Putamen (tissue), 1 donor: ENCODE measurements at regions not wholly inside any gene's neighbourhood (a gene's known extent, or its start where the extent isn't known, plus 50 kb on each side); places are given as distances from the start of the nearest gene placed in this dataset.

ENCODE experiments used
- DNase-seq: peaks from one replicate; pipeline ENCODE4 v3.0.0-alpha.2; 2016; ENCODE audit warnings: low spot score

DNA sequence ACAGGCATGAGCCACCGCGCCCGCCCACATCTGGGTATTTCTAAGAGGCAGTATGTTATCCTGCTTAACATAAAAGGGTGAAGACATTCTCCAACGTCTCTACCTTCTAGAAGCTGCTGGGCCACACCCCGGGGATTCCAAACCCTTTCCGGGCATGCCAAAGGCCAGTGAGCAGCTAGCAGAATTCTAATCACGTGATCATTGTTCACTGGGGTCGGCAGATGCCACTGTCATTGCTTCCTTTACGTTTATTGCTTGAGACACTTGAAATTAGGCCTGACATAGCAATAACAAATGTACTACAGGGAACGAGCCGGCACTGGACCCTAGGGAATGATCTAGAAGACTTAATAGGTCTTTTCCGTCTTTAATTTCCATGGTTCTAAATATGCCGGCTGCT lies 141.2 kb upstream of the ZFHX3 start:
- DNase-seq = no peak

DNA sequence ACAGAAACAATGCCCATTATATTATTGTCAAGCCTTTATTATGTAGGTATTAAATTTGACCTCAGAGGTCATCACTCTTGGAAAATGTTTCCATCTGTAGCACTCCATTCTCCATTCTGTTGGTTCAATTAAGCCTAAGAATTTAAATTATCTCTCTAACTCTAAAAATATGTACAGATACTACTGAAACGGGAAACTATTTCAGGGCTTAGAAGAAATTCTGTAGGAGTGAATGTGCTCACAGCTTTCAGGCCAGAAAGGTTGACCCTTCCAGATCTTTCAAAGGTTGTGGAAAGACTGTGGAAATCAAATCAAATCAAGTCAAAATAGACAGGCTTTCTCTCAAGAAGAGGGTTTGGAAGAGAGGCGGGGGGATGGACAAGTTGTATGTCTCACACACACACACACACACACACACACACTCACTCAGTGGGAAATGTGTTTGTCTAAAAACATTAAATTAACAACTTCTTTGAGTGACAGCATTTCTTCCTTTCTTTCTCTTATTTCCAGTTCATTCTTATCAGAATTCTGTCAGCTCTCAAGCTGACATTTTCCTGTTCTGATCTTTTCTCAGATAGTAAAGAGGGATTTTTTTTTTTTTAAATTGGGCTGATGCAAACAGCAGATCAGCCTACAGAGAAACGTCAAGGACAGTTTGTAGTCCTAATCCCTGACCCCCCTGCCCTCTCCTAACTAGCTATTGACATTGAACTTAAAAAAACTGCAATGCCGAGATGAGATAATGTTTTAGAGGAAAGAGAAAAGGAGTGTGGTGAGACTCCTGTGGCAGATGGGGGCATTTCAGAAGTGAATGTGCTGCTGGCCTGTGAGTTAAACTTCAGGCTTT lies 139.0 kb upstream of the ZFHX3 start:
- no peak for DNase-seq

DNA sequence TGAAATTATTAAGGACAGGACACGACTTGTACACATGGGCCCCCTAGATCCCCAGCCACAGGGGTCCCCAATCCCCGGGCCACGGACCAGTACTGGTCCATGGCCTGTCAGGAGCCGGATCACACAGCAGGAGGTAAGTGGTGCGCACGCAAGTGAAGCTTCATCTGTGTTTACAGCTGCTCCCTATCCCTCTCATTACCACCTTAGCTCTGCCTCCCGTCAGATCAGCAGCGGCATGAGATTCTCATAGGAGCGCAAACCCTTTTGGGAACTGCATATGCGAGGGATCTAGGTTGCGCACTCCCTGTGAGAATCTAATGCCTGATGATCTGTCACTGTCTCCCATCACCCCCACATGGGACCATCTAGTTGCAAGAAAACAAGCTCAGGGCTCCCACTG lies 137.8 kb upstream of the ZFHX3 start:
- no peak for DNase-seq

DNA sequence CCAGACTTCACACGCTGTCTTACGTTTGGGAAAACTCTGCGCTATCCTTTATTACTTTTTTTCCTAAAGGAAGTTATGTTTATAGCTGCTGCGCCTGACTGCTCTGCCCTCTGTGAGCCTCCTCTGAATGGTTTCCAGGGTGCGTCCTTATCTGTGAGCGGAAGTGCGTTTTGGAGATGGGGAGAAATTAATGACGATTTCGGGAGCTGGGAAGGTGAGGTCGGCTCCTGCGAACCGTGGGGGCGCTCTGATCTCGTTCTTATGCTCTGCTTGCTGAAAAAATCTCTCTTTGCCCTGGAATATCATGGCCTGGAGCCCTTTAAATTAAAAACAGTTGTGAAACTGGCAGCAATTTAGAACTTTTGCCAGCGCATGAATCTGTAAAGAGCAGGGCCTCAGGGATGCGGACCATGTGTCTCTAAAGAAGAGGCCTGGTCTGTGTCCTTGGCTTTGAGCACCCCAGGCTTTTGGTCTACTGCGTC lies 135.7 kb upstream of the ZFHX3 start:
- no peak for DNase-seq

DNA sequence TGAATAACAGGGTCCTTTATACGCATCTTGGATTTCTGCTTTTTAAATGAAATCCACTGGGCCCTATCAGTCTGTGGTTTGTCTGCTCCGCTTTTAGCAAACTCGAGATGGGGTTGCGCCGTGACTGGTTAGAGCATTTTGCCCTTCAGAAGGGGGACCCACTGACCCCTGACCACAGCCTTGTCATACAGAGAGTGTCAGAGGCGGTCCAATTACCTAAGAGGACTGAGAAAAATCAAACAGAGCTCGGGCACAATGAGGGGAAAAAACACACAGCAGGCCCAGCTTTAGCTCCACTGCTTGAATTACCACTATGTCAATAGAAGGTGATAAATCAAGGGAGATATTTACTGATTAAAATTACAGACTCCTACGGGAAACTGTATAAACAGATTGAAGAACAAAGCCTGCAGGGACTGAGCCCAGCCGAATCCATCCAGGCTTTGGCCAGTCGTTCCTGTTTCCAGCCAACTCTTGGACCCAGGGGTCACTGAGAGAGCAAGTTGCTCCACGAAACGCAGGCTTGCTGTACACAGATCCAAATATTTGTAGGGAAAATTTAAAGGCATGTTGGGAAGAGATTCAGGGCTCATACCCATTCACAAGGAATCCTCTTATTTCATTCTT lies 131.9 kb upstream of the ZFHX3 start:
- DNase-seq = no peak

DNA sequence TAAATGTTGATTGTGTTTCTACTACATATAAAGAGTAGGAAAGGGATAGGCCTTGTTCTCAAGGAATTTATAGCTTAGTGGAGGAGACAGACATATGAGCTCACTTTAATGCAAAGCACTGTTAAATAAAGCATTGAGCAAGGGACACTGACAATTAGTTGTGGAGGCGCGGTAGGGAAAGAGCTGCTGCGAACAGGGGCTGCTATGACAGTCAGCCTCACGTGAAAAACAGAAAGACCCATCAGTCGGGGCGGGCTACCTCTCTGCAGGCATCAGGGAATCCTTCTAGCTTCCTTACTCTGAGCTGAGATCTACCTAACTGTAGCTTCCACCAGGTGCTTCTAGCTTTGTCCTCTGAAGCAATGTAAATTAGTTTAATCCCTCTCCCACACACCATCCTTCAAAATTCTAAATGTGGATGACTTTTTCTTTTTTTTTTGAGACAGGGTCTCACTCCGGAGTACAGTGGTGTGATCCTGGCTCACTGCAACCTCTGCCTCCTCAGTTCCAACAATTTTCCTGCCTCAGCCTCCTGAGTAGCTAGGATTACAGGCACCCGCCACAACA lies 129.9 kb upstream of the ZFHX3 start:
- DNase-seq = no peak

DNA sequence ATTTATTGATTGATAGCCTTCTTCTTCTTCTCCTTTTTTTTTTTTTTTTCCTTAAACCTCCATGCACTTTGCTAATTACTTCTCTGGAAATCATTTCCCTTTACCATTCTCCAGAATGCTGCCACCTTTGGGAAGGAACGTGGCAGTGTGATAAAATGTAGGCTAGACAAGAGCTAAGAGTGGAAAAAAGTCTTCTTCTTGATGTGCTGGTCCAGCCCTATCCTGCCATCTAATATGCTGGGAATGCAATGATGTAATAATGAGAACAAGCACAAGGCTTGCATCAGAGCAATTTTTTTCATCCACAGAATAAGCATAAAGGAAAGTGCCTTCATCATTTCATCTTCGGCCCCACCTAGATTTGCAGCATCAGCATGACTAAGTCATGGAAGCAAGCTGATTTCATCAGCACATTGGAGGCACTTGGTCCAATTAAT lies 128.7 kb upstream of the ZFHX3 start:
- no peak for DNase-seq

DNA sequence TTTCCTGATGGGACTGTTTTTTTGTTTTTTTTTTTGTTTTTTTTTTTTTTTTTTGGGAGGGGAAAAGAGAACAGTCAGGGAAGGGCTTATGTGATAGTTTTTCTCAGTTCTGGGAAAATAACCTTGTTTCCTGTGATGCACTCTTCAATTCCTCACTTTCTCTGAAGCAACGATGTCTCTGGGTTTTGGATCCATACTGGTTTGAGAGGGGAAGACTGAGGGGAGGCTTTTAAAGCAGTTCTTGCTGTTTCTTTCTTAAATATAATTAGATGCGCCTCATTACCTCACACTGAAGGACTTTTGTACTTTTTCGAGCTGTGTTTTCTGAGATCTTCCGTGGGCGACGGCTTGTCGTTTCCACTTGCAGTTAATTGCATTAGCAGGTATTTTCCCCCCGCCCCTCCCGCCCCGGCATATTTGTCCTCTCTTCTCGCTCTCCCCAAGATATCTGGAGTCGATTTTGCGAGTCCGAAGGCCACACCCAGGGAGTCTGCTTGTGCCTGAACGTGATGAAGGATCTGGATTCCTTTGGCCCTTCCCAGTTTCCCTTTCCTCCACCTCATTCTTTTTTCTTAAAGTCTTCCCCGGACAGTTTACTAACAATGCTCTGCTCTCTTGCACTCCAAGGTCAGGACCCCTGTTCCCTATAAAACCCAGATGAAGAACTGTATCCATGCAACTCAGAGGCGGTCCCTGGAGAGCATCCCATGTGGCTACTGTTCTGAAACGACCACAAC lies 125.2 kb upstream of the ZFHX3 start:
- DNase-seq = no peak

DNA sequence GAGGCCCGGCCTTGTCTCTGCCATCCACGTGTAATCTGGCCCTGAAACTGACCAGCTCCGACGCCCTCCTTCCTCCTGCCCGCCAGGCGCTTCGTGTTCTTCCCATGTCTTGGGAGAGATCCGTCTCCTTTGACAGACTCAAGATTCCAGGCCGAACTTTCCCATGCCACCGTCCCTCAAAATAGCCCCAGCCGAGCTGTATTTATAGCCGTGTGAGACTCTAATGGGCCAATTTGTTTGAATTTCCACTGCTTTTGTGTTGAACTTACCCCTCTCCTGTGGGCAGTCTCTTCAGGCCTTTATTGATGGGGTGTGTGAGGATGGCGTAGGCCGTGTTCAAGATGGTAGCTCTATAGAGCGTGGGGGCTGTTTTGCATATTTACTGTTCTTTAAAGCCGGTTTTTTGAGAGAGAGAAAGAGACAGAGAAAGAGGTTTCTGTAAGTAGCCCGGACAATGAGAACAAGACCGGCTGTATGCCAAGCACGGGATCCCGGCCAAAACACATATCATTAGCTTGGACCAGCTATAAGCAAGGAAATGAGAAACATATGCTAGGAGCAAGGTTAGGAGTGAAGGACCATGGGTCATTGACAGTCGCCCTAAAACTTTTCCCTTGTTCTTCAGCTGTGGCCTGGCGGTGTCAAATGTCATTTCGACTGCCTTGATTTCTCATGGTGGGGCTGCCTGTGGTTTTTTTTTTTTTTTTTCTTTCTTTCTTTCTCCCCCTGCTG lies 124.5 kb upstream of the ZFHX3 start:
- peak; percentile 27 for DNase-seq

DNA sequence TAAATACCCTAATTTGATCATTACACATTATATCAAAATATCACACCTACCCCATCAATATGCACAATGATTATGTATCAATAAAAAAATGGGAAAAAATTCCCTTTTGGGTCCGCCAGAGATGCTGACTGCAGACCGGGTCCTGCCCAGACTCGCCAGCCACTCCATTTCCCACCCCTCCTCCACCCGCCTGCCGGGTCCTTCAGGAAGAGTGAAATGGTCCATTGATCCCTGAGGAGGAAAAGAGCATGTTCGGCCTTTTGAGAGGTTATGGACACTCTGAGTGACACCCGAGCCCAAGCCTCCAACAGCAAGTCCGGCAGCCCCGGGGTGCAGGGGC lies 123.9 kb upstream of the ZFHX3 start:
- DNase-seq = no peak

DNA sequence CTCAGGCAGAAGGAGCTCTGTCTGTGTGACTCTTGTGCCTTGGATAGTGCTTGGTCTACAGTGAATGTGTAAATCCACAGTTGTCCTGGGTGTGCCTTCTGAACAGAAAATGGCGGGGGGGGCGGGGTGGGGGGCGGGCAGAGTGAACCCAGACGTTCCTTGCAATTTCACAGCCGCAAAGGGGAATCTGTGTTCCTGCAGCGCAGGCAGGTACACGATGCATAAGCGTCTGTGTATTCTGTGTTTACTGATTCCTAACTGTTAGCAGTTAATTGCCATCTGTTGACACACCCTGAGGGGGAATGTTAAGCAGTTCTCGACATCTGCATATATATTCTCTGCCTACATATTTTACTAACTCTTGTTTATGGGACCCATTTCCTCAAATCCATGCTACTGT lies 123.5 kb upstream of the ZFHX3 start:
- DNase-seq = no peak

DNA sequence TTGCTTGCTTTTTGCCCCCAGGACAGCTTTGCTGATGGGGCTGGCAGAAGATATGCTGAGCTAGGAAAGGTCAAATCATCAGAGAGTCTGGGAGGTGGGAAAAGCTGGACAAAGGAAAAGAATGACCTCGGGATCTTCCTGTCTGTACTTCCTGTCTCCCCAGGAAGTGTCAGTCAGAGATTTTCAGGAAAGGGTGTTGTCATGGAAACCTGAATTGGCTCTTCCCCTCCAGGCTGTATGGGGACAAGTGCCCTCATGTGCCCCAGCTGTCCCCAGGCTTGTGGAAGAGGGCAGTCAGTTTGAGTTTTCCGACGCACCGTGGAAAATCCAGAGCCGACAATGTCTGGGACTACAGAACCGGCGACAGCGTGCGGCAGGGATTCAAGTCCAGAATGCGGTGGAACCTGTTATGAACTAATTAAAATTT lies 122.7 kb upstream of the ZFHX3 start:
- no peak for DNase-seq

DNA sequence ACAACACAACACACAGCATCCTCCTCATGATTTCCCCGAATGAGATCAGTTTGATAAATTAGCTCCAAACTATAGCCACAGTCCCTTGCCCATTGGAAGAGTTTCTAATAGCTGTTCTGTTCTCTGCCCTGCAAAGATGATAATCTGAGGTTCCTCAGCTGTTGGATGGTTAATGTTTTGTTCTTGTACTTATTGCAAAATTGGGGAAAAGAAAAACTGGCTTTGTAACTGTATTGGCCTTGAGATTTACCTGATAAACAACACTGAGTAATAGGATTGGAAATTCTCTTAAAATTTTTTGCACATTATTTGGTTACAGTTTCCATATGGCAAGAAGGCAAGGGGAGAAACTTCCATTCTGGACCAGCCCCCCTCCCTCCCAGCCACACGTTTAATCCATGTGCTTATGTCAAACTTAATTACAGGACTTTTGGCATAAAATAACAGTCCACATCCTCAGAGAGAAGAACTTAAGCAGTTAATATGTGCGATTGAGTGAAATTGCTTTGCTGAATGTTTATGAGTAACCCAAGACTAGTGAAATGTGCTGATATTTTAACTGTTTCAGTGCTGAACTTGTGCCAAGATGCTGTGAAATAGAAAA lies 119.1 kb upstream of the ZFHX3 start:
- DNase-seq = no peak

DNA sequence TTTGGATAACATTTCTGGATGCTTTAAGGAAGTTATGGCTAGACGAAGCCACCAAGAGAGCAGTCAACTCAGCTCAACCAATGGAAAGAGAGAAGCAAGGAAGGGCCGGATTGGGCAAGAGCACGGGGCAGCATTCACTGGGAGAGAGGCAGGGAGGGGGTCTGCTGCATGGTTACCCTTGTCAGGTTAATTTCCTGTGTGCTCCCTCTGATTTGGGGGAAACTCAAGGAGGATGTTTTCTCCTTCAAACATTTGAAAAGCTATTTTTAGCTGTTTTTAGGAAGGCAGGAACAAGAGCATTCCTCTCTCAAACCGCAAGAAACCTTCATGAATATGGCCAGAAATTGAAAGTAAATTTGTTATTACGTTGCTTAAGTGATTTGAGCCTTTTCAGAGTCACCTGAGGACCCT lies 118.5 kb upstream of the ZFHX3 start:
- DNase-seq = no peak

DNA sequence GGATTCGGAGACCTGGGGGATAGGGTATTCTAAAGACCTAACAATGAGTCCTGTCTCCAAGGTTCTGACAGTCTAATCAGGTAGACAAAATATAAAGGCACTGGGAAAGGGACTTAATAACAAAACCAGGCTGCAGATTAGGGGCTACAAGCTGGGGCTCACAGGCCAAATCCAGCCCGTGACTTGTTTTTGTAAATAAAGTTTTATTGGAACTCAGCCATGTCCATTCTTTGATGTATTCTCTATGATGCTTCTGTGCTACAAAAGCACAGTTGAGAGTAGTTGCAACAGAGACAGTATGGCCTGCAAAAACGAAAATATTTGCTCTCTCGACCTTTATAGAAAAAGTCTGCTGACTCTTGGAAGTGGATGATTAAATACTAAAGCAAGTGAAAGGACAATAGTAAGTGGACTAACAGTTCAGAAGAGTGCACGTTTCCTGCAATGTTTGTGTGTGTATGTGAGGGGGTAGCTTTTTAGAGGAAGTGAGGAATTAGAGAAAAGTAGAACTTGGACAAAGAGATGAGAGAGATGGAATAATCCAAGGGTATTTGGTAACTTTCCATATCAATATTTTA lies 115.4 kb upstream of the ZFHX3 start:
- no peak for DNase-seq

DNA sequence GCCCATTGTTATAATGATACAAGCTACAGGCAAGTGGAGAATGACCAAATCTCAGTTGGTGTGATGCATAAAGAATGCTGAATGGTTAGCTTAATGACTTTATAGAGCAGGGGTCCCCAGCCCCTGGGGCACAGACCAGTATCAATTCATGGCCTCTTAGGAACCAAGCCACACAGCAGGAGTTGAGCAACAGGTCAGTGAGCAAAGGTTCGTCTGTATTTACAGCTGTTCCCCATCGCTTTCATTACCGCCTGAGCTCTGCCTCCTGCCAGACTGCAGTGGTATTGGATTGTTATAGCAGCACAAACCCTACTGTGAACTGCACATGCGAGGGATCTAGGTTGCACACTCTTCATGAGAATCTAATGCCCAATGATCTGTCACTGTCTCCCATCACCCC lies 114.0 kb upstream of the ZFHX3 start:
- DNase-seq = no peak

DNA sequence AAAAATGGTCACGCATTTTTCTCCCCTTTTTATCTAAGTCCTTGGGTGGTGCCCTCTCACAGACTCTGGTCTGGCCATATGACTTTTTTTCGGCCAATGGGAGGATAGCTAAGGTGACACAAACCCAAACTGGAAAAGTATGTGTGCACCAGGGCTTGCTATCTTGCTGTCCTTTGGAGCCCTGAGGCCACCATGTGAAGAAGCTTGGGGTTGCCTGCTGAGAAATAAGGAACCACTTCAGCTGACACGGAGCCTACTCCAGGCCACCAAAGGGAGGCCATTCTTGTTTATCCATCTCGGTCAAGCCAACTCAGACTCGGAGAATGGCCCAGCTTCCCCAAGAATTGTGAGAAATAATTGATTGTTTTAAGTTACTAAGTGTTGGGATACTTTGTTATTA lies 111.4 kb upstream of the ZFHX3 start:
- DNase-seq = no peak

DNA sequence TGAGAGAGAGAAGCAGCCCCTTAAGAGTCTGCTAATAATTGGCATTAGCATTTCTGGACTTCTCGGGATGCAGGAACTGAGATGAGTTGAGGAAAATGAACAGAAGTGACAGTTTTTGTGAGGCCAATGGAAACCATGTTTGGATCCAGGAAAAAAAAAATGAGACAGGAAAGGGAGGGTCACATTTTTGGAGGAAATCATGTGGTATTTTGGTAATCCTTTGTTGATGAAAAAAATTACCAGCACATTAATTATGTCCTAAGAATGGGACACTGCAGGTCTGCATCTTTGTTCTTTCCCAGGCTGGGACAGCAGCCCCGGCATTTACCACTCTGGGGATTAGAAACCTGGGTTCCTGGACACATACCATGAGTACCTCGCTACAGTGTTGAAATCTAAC lies 109.9 kb upstream of the ZFHX3 start:
- DNase-seq = no peak

DNA sequence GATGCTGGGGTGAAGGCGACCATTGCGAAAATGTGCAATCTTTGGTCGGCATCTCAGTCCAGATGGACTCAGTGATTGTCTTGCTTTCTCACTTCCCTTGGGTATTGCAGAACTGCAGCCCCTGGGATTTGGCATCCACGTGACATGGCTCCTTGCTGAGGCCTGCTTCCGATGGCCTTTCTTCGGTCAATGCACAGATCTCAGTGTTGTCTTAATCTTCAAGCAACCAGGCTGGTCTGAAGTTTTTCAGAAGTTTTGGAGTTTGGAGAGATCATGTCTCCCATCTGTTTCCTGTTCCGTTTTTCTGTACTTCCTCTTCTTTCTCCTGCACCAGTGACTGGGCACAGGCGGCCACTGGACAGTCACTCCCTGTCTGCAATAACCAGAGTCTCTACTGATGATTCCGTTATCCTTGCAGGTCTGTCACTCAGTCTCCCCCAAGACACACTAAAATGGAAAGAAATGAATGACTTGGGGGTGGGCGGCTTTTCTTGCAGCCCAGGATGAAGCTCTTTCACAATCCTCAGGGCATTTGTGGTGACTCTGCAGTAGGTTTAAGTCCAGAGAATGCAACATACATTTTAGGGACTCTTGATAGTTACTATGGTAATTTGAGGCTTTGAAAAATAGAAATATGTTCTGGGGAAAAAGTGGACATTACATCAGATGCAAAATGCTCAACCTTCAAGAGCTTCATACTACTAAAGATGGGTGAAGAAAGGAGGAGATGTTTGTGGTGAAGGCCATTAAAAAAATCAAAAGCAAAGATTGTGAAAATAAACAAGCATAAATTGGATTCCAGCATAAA lies 106.3 kb upstream of the ZFHX3 start:
- peak; percentile 65 for DNase-seq

DNA sequence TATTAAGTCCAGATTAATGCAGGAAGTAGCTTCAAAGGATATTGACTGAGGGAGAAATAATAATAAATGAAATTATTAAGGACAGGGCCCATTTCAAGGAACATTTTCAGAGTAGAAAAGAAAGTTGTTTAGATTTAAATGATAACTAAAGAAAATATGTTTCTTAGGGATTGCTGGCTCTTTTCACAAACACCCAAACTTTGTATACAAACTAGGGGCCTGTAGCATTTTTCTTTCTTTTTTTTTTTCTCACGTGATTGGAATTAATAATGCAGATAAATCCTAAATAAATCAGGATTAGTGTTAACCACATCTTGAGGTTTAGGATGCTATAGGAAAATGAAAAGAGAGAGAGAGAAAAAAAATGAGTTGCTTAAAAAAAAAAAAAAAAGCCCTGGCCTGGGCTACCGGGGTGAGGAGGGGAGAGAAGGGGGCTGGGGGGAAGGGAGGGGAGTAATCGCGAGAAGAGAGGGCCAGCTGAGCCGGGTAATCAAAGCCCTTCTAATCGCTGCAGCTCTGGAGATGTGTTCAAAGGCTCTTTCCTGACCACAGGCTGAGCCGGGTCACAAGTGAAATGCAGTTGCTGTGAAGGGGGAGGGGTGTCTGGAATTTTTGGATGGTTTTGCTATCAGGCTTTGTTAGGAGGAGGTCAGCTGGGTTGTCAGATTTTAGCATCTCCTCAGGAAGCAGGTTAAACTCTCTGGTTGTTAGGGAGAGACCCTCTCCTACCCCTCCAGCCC lies 104.6 kb upstream of the ZFHX3 start:
- DNase-seq = no peak
